CD4-positive, alpha-beta T cell (primary cell): ENCODE measurements at regions not wholly inside any gene's neighbourhood (a gene's known extent, or its start where the extent isn't known, plus 50 kb on each side); places are given as distances from the start of the nearest gene placed in this dataset.

Experiments used
- ATAC-seq: fragments of 200-7000 bp; cut with Tn5 transposase; one replicate; pipeline ENCODE4 v1.10.0; 2022; ENCODE audit warnings: mild to moderate bottlenecking; ENCODE audit not compliant: poor library complexity
- CTCF ChIA-PET: fragments of 350-600 bp; sonication (Branson Sonifier 250); formaldehyde crosslinking; loops from one replicate; lab custom pipeline; 2021; ENCODE audit warnings: antibody characterized with exemption, inconsistent platforms; lab: Charles Lee
- POLR2A ChIA-PET: fragments of 350-600 bp; sonication (Branson Sonifier 250); formaldehyde crosslinking; loops from one replicate; lab custom pipeline; 2021; ENCODE audit warnings: antibody characterized with exemption, inconsistent platforms; lab: Charles Lee
- DNase-seq, 14 experiments: peaks; one replicate each; pipeline ENCODE4 v3.0.0-alpha.2; 2013 to 2020; ENCODE audit warnings: mixed read lengths in 2 of 14
- H3K27ac ChIP-seq, 2 donors: one replicate each; pipeline versions ENCODE4 v1.5.1 to v1.7.0; 2013; ENCODE audit warnings: low read length in 2 of 2, low read depth in 1 of 2, mild to moderate bottlenecking in 1 of 2
- H3K27me3 ChIP-seq, 2 experiments: 1 replicate in 1 of 2; 2 replicates in 1 of 2; pipeline versions ENCODE4 v1.6.1 to v1.7.0; 2013; ENCODE audit warnings: low read length in 2 of 2, control low read depth in 1 of 2, mild to moderate bottlenecking in 1 of 2, moderate library complexity in 1 of 2; ENCODE audit not compliant: insufficient read depth in 2 of 2, control insufficient read depth in 1 of 2
- H3K36me3 ChIP-seq: one replicate; pipeline ENCODE4 v1.6.1; 2013; ENCODE audit warnings: low read length, control low read depth; ENCODE audit not compliant: insufficient read depth
- H3K4me1 ChIP-seq: one replicate; pipeline ENCODE4 v1.6.1; 2013; ENCODE audit warnings: low read length, control low read depth; ENCODE audit not compliant: insufficient read depth
- H3K4me3 ChIP-seq: one replicate; pipeline ENCODE4 v1.5.1; 2013; ENCODE audit warnings: mild to moderate bottlenecking, low read length, moderate library complexity
- H3K9me3 ChIP-seq, 2 experiments: 1 replicate in 1 of 2; 2 replicates in 1 of 2; pipeline versions ENCODE4 v1.6.1 to v1.7.0; 2013; ENCODE audit warnings: low read length in 2 of 2, mild to moderate bottlenecking in 2 of 2, control low read depth in 1 of 2, moderate library complexity in 1 of 2; ENCODE audit not compliant: control insufficient read depth in 1 of 2, insufficient read depth in 1 of 2
- H3K27ac Mint-ChIP-seq: one replicate; pipeline ENCODE4 v1.8.0; 2020; ENCODE audit warnings: mixed read lengths
- H3K27me3 Mint-ChIP-seq: one replicate; pipeline ENCODE4 v1.8.0; 2021; ENCODE audit warnings: mixed read lengths
- H3K36me3 Mint-ChIP-seq: one replicate; pipeline ENCODE4 v1.8.0; 2021; ENCODE audit warnings: low read depth, mixed read lengths
- H3K4me1 Mint-ChIP-seq: one replicate; pipeline ENCODE4 v1.8.0; 2021; ENCODE audit warnings: low read depth, mixed read lengths
- H3K4me3 Mint-ChIP-seq: one replicate; pipeline ENCODE4 v1.8.0; 2020; ENCODE audit warnings: mild to moderate bottlenecking, mixed read lengths
- H3K9me3 Mint-ChIP-seq: one replicate; pipeline ENCODE4 v1.8.0; 2020; ENCODE audit warnings: mixed read lengths
- CTCF ChIP-seq: fragments of 200-600 bp; IDR thresholded peaks from one replicate; pipeline ENCODE4 v1.8.0; 2022; ENCODE audit warnings: antibody characterized with exemption, mild to moderate bottlenecking
- intact Hi-C, 2 experiments: fragments of 100-400 bp; cut with DNase I in 1 of 2; cut with micrococcal nuclease in 1 of 2; formaldehyde crosslinking; loops; one replicate each; pipeline versions ENCODE4 v1.15.1 to v1.9.0; 2023 to 2025; cut with DNase I, micrococcal nuclease

DNA sequence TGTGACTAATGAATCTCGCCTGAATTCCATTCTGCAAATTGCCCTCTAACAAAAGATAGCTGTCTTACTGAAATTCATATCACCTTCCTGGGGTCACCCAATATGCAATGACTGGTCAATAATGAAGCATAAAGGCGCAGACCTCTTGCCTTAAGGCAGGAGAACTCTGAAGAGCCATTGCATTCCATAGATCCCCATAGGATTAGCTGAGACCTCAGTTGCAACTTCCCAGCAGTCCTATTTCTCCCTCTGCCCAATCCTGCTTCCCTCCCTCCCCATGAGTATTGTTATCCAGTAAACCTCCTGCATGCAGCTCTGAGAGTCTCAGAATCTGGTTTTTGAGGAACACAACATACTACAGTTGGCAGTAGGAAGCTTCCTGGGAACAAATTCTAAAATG is 396.5 kb downstream of the DCAF12L2 start:
- intact Hi-C loops, result no loop called here
- no peak for TF ChIP-seq CTCF
- no peak overlapping the region for H3K4me3 ChIP-seq
- Mint-ChIP-seq H3K36me3 (no peaks in the 10 kb centered on the region), H3K27ac (no peak overlapping the region), H3K4me1 (no peaks in the 10 kb centered on the region), H3K4me3 (no peak overlapping the region), H3K27me3 (no peaks in the 10 kb centered on the region), H3K9me3 (no peaks in the 10 kb centered on the region)
- ATAC-seq (no peak), DNase-seq (no peak)
- H3K36me3 ChIP-seq, result no peaks in the 10 kb centered on the region
- H3K4me1 ChIP-seq, result no peaks in the 10 kb centered on the region
- ChIA-PET CTCF (no interaction called here), POLR2A (no interaction called here)
- H3K9me3 ChIP-seq, result no peaks in the 10 kb centered on the region
- no peaks in the 10 kb centered on the region for H3K27me3 ChIP-seq
- H3K27ac ChIP-seq, result no peak overlapping the region

DNA sequence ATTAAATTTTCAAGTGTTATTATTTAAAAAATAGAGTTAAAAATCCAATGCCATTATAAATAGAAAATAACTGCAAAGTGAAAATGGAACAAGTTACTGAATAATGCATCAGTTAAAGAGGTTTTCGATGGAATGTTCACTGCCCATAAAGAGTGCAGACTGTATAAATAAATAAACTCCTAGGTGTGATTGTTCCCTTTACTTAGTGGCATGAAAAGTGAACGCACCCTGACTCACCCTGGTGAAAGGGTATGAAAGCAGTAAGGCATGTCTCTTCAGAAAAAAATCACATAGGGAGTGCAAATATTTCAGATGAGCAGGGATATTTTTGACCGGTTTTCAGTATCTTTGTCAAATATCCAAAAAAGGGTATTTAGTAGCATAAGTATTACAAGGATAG is 387.8 kb downstream of the DCAF12L2 start:
- ChIA-PET CTCF (no interaction called here), POLR2A (no interaction called here)
- Mint-ChIP-seq H3K36me3 (no peaks in the 10 kb centered on the region), H3K27ac (no peak overlapping the region), H3K4me3 (no peak overlapping the region), H3K4me1 (no peaks in the 10 kb centered on the region), H3K9me3 (no peaks in the 10 kb centered on the region), H3K27me3 (no peaks in the 10 kb centered on the region)
- TF ChIP-seq CTCF, result no peak
- Histone ChIP-seq H3K36me3 (no peaks in the 10 kb centered on the region), H3K4me3 (no peak overlapping the region), H3K4me1 (no peaks in the 10 kb centered on the region), H3K27me3 (no peaks in the 10 kb centered on the region), H3K27ac (no peak overlapping the region), H3K9me3 (no peaks in the 10 kb centered on the region)
- DNase-seq (no peak), ATAC-seq (no peak)
- intact Hi-C loops, result no loop called here

GRCh38 chrX:125782184-125782583 is 383.9 kb downstream of the DCAF12L2 start:
- Mint-ChIP-seq H3K36me3 (no peaks in the 10 kb centered on the region), H3K9me3 (no peaks in the 10 kb centered on the region), H3K27me3 (no peaks in the 10 kb centered on the region), H3K27ac (no peak overlapping the region), H3K4me1 (no peaks in the 10 kb centered on the region), H3K4me3 (no peak overlapping the region)
- Histone ChIP-seq H3K27ac (no peak overlapping the region), H3K9me3 (no peaks in the 10 kb centered on the region), H3K36me3 (no peaks in the 10 kb centered on the region), H3K4me3 (no peak overlapping the region), H3K27me3 (no peaks in the 10 kb centered on the region), H3K4me1 (no peaks in the 10 kb centered on the region)
- no peak for ATAC-seq
- no peak for DNase-seq
- no peak for TF ChIP-seq CTCF
- CTCF ChIA-PET, result no interaction called here
- POLR2A ChIA-PET, result no interaction called here
- intact Hi-C loops, result no loop called here
